Astrocyte (in vitro differentiated cells and primary cell): ENCODE measurements at regions not wholly inside any gene's neighbourhood (a gene's known extent, or its start where the extent isn't known, plus 50 kb on each side); places are given as distances from the start of the nearest gene placed in this dataset.

ENCODE experiments used
- DNase-seq: peaks from one replicate; pipeline ENCODE4 v3.0.0-alpha.2; 2010; ENCODE audit warnings: low read depth
- FAIRE-seq: peaks from 2 replicates; lab custom pipeline; 2011; peaks lifted over from hg19 to GRCh38; lab: Jason Lieb, UNC
- H2AFZ ChIP-seq: 2 replicates; pipeline ENCODE4 v1.6.0; 2012; ENCODE audit warnings: low read depth, low read length, inconsistent platforms
- H3K27ac ChIP-seq: 2 replicates; pipeline ENCODE4 v1.5.1; 2011; ENCODE audit warnings: low read depth, low read length, inconsistent platforms
- H3K27me3 ChIP-seq: 2 replicates; pipeline ENCODE4 v1.6.0; 2011; ENCODE audit warnings: low read length, inconsistent platforms; ENCODE audit not compliant: insufficient read depth
- H3K36me3 ChIP-seq: 2 replicates; pipeline ENCODE4 v1.5.1; 2011; ENCODE audit warnings: low read length, inconsistent platforms; ENCODE audit not compliant: insufficient read depth
- H3K4me1 ChIP-seq: 2 replicates; pipeline ENCODE4 v1.5.1; 2011; ENCODE audit warnings: low read length, inconsistent platforms; ENCODE audit not compliant: insufficient read depth
- H3K4me2 ChIP-seq: 2 replicates; pipeline ENCODE4 v1.6.0; 2012; ENCODE audit warnings: low read length, inconsistent platforms
- H3K4me3 ChIP-seq: 2 replicates; pipeline ENCODE4 v1.5.1; 2011; ENCODE audit warnings: low read depth, mild to moderate bottlenecking, low read length, inconsistent platforms; ENCODE audit not compliant: insufficient read depth
- H3K79me2 ChIP-seq: 2 replicates; pipeline ENCODE4 v1.6.0; 2012; ENCODE audit warnings: mild to moderate bottlenecking, low read length, inconsistent platforms; ENCODE audit not compliant: insufficient read depth
- H3K9ac ChIP-seq: 2 replicates; pipeline ENCODE4 v1.6.0; 2012; ENCODE audit warnings: mild to moderate bottlenecking, low read length, inconsistent platforms
- H3K9me3 ChIP-seq: 2 replicates; pipeline ENCODE4 v1.5.1; 2012; ENCODE audit warnings: low read depth, mild to moderate bottlenecking, low read length, inconsistent platforms; ENCODE audit not compliant: insufficient read depth
- H4K20me1 ChIP-seq: 2 replicates; pipeline ENCODE4 v1.6.0; 2012; ENCODE audit warnings: low read length, inconsistent platforms; ENCODE audit not compliant: insufficient read depth
- H3K27ac Mint-ChIP-seq: one replicate; pipeline ENCODE4 v1.8.0; 2021; ENCODE audit warnings: mild to moderate bottlenecking, mixed read lengths; ENCODE audit not compliant: unreplicated experiment
- H3K27me3 Mint-ChIP-seq: one replicate; pipeline ENCODE4 v1.8.0; 2021; ENCODE audit warnings: low read depth, mixed read lengths; ENCODE audit not compliant: unreplicated experiment
- H3K36me3 Mint-ChIP-seq: one replicate; pipeline ENCODE4 v1.8.0; 2021; ENCODE audit warnings: low read depth, mixed read lengths; ENCODE audit not compliant: unreplicated experiment
- H3K4me1 Mint-ChIP-seq: one replicate; pipeline ENCODE4 v1.8.0; 2021; ENCODE audit warnings: low read depth, mixed read lengths; ENCODE audit not compliant: unreplicated experiment
- H3K4me3 Mint-ChIP-seq: one replicate; pipeline ENCODE4 v1.8.0; 2021; ENCODE audit warnings: mild to moderate bottlenecking, moderate library complexity, mixed read lengths; ENCODE audit not compliant: unreplicated experiment
- H3K9me3 Mint-ChIP-seq: one replicate; pipeline ENCODE4 v1.8.0; 2021; ENCODE audit warnings: mild to moderate bottlenecking, mixed read lengths; ENCODE audit not compliant: unreplicated experiment
- EZH2 ChIP-seq: IDR thresholded peaks from 2 replicates; pipeline ENCODE4 v1.6.1; 2012; ENCODE audit warnings: mild to moderate bottlenecking, low read length, inconsistent platforms; ENCODE audit not compliant: insufficient read depth
- TF ChIP-seq, protein P1 (sequence below): IDR thresholded peaks from 2 replicates; pipeline ENCODE4 v1.5.1; 2011; ENCODE audit warnings: low read depth, mild to moderate bottlenecking, inconsistent platforms, low read length, moderate library complexity; ENCODE audit not compliant: insufficient read depth

DNA sequence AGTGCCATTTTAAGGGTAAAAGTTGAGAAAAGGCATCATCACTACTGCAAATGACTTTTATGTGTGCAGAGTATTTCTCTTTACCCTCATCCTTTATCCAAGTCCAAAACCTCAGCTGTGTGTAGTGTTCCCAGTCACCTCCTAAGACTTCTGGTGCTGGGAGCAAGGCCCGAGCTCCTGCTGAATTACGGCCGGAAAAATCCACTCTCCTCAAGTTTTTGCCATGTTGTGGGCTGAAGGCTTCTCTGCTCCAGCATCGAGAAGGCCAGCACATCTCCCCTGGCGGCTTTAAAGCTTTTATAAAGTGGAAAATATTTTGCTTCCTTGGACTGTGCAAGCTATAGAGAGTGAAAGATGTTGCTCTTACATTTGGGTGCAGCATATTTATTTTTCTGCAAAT is 153.2 kb upstream of the THBS2 start:
- Histone ChIP-seq H3K9ac (no peak overlapping the region), H3K4me3 (no peak overlapping the region), H3K4me1 (no peaks in the 10 kb centered on the region), H3K4me2 (no peak overlapping the region), H4K20me1 (no peaks in the 10 kb centered on the region), H3K27me3 (no peaks in the 10 kb centered on the region), H3K9me3 (no peaks in the 10 kb centered on the region), H3K27ac (no peak overlapping the region), H2AFZ (no peak overlapping the region), H3K36me3 (no peaks in the 10 kb centered on the region), H3K79me2 (no peaks in the 10 kb centered on the region)
- FAIRE-seq (no peak), DNase-seq (no peak)
- peaks cover 10% of the 10 kb centered on the region for H3K9me3 Mint-ChIP-seq
- no peaks in the 10 kb centered on the region for H3K4me1 Mint-ChIP-seq
- H3K27ac Mint-ChIP-seq, result no peak overlapping the region
- H3K36me3 Mint-ChIP-seq, result no peaks in the 10 kb centered on the region
- H3K4me3 Mint-ChIP-seq, result no peak overlapping the region
- no peaks in the 10 kb centered on the region for H3K27me3 Mint-ChIP-seq
- TF ChIP-seq, protein P1, sequence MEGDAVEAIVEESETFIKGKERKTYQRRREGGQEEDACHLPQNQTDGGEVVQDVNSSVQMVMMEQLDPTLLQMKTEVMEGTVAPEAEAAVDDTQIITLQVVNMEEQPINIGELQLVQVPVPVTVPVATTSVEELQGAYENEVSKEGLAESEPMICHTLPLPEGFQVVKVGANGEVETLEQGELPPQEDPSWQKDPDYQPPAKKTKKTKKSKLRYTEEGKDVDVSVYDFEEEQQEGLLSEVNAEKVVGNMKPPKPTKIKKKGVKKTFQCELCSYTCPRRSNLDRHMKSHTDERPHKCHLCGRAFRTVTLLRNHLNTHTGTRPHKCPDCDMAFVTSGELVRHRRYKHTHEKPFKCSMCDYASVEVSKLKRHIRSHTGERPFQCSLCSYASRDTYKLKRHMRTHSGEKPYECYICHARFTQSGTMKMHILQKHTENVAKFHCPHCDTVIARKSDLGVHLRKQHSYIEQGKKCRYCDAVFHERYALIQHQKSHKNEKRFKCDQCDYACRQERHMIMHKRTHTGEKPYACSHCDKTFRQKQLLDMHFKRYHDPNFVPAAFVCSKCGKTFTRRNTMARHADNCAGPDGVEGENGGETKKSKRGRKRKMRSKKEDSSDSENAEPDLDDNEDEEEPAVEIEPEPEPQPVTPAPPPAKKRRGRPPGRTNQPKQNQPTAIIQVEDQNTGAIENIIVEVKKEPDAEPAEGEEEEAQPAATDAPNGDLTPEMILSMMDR, result no peak
- no peak for TF ChIP-seq EZH2

DNA sequence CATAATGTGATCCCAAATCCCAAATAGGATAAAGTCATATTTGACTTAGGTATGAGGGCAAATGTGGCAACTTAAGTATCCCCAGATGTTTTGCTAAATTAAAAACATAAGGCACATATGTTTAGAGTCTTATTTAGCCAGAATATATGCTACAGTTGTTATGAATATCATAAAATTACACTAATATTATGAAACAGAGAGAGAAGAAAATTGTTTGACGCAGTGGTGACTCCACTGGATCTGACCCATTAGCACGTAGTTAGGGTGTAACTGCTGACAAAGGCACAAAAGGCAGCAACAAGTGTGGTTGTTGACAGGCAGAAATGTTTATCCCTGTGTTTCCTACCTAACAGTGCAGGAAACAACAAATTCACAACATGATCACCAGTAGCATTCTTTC is 152.4 kb upstream of the THBS2 start:
- Histone ChIP-seq H3K4me3 (no peak overlapping the region), H3K36me3 (no peaks in the 10 kb centered on the region), H3K27ac (no peak overlapping the region), H2AFZ (no peak overlapping the region), H3K4me1 (no peaks in the 10 kb centered on the region), H3K4me2 (no peak overlapping the region), H3K9me3 (no peaks in the 10 kb centered on the region), H4K20me1 (no peaks in the 10 kb centered on the region), H3K9ac (no peak overlapping the region), H3K27me3 (no peaks in the 10 kb centered on the region), H3K79me2 (no peaks in the 10 kb centered on the region)
- FAIRE-seq (no peak), DNase-seq (no peak)
- Mint-ChIP-seq H3K9me3 (peaks cover 10% of the 10 kb centered on the region), H3K4me1 (no peaks in the 10 kb centered on the region), H3K4me3 (no peak overlapping the region), H3K27ac (no peak overlapping the region), H3K27me3 (no peaks in the 10 kb centered on the region), H3K36me3 (no peaks in the 10 kb centered on the region)
- TF ChIP-seq, protein P1, result no peak
- no peak for TF ChIP-seq EZH2

DNA sequence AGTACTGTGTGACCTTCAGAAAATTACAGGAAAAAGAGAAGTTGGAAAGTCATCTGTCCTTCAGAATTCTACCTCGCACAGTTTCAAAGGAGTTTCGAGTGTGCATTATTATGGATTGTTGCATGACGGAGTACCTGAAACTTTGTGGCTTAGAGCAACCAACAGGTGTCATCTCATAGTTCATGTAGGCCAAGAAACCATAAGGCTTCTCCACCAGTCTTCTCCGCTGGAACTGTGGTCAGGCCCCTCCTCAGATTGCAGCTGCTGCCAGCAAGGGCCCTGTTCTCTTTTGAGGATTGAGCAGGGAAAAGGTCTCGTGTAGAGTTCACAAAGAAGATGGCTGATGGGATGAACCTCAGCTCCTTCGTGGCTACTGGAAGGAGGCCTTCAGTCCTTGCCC is 151.2 kb upstream of the THBS2 start:
- no peak for DNase-seq
- H3K4me3 Mint-ChIP-seq, result no peak overlapping the region
- no peak overlapping the region for H3K4me3 ChIP-seq
- H3K4me1 ChIP-seq, result no peaks in the 10 kb centered on the region
- no peaks in the 10 kb centered on the region for H3K36me3 Mint-ChIP-seq
- no peaks in the 10 kb centered on the region for H3K36me3 ChIP-seq
- no peaks in the 10 kb centered on the region for H3K79me2 ChIP-seq
- no peaks in the 10 kb centered on the region for H3K4me1 Mint-ChIP-seq
- H3K27ac Mint-ChIP-seq, result no peak overlapping the region
- no peak overlapping the region for H2AFZ ChIP-seq
- no peaks in the 10 kb centered on the region for H3K27me3 Mint-ChIP-seq
- H4K20me1 ChIP-seq, result no peaks in the 10 kb centered on the region
- H3K4me2 ChIP-seq, result no peak overlapping the region
- TF ChIP-seq EZH2, result no peak
- TF ChIP-seq, protein P1, result no peak
- no peaks in the 10 kb centered on the region for H3K27me3 ChIP-seq
- no peak overlapping the region for H3K27ac ChIP-seq
- peaks cover 4% of the 10 kb centered on the region for H3K9me3 Mint-ChIP-seq
- no peaks in the 10 kb centered on the region for H3K9me3 ChIP-seq
- no peak overlapping the region for H3K9ac ChIP-seq
- FAIRE-seq, result no peak
